ENCODE measurements at regions not wholly inside any gene's neighbourhood (a gene's known extent, or its start where the extent isn't known, plus 50 kb on each side); places are given as distances from the start of the nearest gene placed in this dataset.

DNA sequence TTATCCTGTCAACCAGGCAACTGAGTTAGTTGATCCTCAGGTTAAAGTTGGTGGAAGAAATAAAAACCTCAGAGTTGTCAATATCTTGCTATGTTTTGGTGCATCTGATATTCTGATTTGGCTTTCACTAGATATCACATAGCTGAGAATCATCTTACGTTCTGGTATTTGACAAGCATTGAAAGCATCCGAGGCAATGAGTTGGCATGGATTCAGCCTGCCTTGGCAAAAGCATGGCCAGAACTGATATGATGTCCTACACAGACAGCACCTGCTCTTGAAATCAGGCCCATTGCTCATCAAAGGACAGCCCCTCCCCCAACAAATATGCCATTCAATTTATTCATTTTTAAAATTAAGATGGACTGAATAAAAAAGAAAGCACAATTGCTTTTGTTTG, 320.7 kb upstream of the ATP2B1 start:
- TF ChIP-seq POLR2AphosphoS5 (IDR thresholded peaks at IDR 0.05; ENCODE audit: low read depth, low read length) (no peak), TAF1 (IDR thresholded peaks at IDR 0.05; ENCODE audit: borderline replicate concordance, low read depth, low read length) (no peak), POLR2A (IDR thresholded peaks at IDR 0.05; ENCODE audit: low read depth, low read length) (no peak)
